K562 (cell line): ENCODE measurements at regions not wholly inside any gene's neighbourhood (a gene's known extent, or its start where the extent isn't known, plus 50 kb on each side); places are given as distances from the start of the nearest gene placed in this dataset.

ENCODE experiments used
- BACH1 ChIP-seq: fragments of 200-800 bp; sonication (Bioruptor generic); IDR thresholded peaks from 2 replicates; pipeline ENCODE4 v1.6.1; 2016; ENCODE audit warnings: missing genetic modification characterization, missing compliant biosample characterization
- BCLAF1 ChIP-seq, 2 experiments: fragments of 450-650 bp in 1 of 2; IDR thresholded peaks; 2 replicates each; pipeline ENCODE4 v1.6.1; 2011 to 2017; ENCODE audit warnings: low read depth in 2 of 2, antibody characterized with exemption in 1 of 2, borderline replicate concordance in 1 of 2, low read length in 1 of 2, mild to moderate bottlenecking in 1 of 2, mixed read lengths in 1 of 2; ENCODE audit not compliant: control insufficient read depth in 1 of 2
- HDAC8 ChIP-seq: fragments of 450-650 bp; IDR thresholded peaks from 2 replicates; pipeline ENCODE4 v1.6.1; 2016; ENCODE audit warnings: mild to moderate bottlenecking, missing genetic modification characterization, moderate library complexity, missing compliant biosample characterization
- RBM14 ChIP-seq: fragments of 200-400 bp; formaldehyde crosslinking; IDR thresholded peaks from 2 replicates; pipeline ENCODE4 v1.6.1; 2018; ENCODE audit warnings: low read depth, mild to moderate bottlenecking, low read length, moderate library complexity, borderline replicate concordance; ENCODE audit not compliant: insufficient read depth
- ZBTB5 ChIP-seq: fragments of 450-650 bp; IDR thresholded peaks from 2 replicates; pipeline ENCODE4 v1.6.1; 2017; ENCODE audit warnings: antibody characterized with exemption
- ZNF785 ChIP-seq: fragments of 250-450 bp; sonication (Bioruptor Pico); IDR thresholded peaks from 2 replicates; pipeline ENCODE4 v1.4.0; 2020; ENCODE audit warnings: mild to moderate bottlenecking
- TF ChIP-seq, protein P1 (sequence below): fragments of 200-800 bp; sonication (Bioruptor generic); IDR thresholded peaks from 2 replicates; pipeline ENCODE4 v1.6.1; 2016; ENCODE audit warnings: missing genetic modification characterization, missing compliant biosample characterization

DNA sequence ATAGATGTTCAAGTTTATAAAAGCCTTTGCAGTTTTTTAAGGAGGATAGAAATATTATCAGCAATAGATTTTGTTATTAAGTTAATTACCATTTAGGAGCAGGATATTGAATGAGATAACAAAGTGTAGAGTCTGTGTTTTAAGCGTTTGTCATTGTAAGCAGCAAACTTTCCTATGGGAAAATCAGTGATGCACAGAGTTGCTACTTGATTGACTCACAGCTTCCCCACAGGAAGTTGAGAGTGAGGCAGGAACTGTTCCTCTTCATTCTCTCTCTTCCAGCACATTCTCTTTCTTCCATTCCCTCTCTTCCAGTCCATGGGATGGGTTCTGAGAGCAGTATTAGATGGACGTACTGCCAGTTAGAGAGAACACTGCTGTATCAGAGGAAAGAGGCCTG, 867.7 kb upstream of the AGA start (continued):
- TF ChIP-seq BCLAF1 (IDR thresholded peaks at IDR 0.05; ENCODE audit: borderline replicate concordance in 1 of 2, control insufficient read depth in 1 of 2, low read depth in 2 of 2, low read length in 1 of 2) (no peak), RBM14 (no peak), ZNF785 (CRISPR knock-in tag) (no peak), ZBTB5 (no peak), HDAC8 (tag) (no peak), BACH1 (tag) (no peak)
- TF ChIP-seq, protein P1, sequence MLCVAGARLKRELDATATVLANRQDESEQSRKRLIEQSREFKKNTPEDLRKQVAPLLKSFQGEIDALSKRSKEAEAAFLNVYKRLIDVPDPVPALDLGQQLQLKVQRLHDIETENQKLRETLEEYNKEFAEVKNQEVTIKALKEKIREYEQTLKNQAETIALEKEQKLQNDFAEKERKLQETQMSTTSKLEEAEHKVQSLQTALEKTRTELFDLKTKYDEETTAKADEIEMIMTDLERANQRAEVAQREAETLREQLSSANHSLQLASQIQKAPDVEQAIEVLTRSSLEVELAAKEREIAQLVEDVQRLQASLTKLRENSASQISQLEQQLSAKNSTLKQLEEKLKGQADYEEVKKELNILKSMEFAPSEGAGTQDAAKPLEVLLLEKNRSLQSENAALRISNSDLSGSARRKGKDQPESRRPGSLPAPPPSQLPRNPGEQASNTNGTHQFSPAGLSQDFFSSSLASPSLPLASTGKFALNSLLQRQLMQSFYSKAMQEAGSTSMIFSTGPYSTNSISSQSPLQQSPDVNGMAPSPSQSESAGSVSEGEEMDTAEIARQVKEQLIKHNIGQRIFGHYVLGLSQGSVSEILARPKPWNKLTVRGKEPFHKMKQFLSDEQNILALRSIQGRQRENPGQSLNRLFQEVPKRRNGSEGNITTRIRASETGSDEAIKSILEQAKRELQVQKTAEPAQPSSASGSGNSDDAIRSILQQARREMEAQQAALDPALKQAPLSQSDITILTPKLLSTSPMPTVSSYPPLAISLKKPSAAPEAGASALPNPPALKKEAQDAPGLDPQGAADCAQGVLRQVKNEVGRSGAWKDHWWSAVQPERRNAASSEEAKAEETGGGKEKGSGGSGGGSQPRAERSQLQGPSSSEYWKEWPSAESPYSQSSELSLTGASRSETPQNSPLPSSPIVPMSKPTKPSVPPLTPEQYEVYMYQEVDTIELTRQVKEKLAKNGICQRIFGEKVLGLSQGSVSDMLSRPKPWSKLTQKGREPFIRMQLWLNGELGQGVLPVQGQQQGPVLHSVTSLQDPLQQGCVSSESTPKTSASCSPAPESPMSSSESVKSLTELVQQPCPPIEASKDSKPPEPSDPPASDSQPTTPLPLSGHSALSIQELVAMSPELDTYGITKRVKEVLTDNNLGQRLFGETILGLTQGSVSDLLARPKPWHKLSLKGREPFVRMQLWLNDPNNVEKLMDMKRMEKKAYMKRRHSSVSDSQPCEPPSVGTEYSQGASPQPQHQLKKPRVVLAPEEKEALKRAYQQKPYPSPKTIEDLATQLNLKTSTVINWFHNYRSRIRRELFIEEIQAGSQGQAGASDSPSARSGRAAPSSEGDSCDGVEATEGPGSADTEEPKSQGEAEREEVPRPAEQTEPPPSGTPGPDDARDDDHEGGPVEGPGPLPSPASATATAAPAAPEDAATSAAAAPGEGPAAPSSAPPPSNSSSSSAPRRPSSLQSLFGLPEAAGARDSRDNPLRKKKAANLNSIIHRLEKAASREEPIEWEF (CRISPR knock-in tag), result no peak
- TF ChIP-seq, all 486 proteins: peak for 0
